ENCODE measurements at regions not wholly inside any gene's neighbourhood (a gene's known extent, or its start where the extent isn't known, plus 50 kb on each side); places are given as distances from the start of the nearest gene placed in this dataset.
A peak's percentile ranks its signal among the peaks of the same experiment; 100 is the strongest.

DNA sequence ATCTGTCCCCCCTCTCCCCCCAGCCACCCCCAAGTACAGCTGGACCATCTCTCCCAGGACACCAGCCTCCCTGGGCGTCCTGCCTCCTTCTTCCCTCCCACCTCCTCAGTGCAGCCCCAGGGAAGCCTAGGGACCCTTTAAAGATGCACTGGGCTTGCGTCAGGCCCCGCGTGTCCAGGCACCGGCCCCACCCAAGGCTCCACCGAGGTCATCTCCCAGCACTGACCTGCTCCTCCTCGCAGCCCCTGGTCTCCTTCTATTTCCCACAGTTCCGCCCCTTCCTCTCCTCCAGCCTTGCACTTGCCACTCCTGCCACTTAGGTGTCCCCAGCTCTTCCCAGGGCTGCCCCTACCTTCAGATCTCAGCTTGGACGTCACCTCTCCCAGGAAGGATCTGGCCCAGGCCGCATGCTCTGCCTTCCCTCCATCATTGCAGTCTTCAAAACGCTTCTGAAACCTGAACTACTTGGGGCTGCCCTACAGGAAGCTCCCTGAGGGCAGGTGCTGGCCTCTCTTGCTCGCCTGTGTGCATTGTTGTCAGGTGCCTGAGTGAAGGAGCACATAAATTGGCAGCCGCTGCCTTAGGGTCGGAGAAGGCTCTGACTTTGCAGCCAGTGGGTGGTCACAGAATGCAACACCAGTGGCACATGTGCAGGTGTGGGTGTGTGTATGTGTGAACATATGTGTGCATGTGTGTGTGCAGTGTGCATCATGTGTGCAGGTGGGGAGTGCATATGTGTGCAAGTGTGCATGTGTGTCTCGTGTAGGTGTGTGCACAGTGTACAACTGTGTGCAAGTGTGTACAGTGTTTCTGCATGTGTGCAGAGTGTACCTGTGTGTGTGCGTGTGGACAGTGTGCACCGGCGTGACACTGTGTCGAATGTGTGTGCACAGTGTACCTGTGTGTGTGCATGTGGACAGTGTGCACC is 152.9 kb downstream of the C9orf50 start:
- ChIA-PET POLR2A (no interaction called here), CTCF (no interaction called here)
- Mint-ChIP-seq H3K27me3 (no peaks in the 10 kb centered on the region), H3K4me1 (peaks cover 23% of the 10 kb centered on the region), H3K36me3 (ENCODE audit: low read depth) (no peaks in the 10 kb centered on the region), H3K9me3 (ENCODE audit: low read depth) (no peaks in the 10 kb centered on the region), H3K27ac (no peak overlapping the region), H3K4me3 (no peak overlapping the region)
- no peak for ATAC-seq
- intact Hi-C loops (cut with DNase I, micrococcal nuclease) = no loop called here
- DNase-seq = no peak

- H3K27ac Mint-ChIP-seq = no peak overlapping the region
- H3K9me3 Mint-ChIP-seq (ENCODE audit: low read depth) = no peaks in the 10 kb centered on the region
- intact Hi-C loops (cut with DNase I, micrococcal nuclease) = no loop called here
- CTCF ChIA-PET = no interaction called here
- H3K27me3 Mint-ChIP-seq = no peaks in the 10 kb centered on the region
- H3K4me1 Mint-ChIP-seq = peaks cover 23% of the 10 kb centered on the region
- POLR2A ChIA-PET = no interaction called here
- H3K4me3 Mint-ChIP-seq = no peak overlapping the region
- ATAC-seq (no peak), DNase-seq (no peak)
- H3K36me3 Mint-ChIP-seq (ENCODE audit: low read depth) = no peaks in the 10 kb centered on the region
Observed at GRCh38 chr9:129467004-129467588, 153.8 kb downstream of the C9orf50 start.

GRCh38 chr9:129465834-129466535 is 154.9 kb downstream of the C9orf50 start:
- intact Hi-C loops (cut with DNase I, micrococcal nuclease) = no loop called here
- H3K27me3 Mint-ChIP-seq = no peaks in the 10 kb centered on the region
- no peak for ATAC-seq
- H3K36me3 Mint-ChIP-seq (ENCODE audit: low read depth) = no peaks in the 10 kb centered on the region
- H3K4me3 Mint-ChIP-seq = no peak overlapping the region
- ChIA-PET POLR2A (no interaction called here), CTCF (no interaction called here)
- no peak overlapping the region for H3K27ac Mint-ChIP-seq
- no peak for DNase-seq
- no peaks in the 10 kb centered on the region for H3K9me3 Mint-ChIP-seq (ENCODE audit: low read depth)
- peaks cover 15% of the 10 kb centered on the region for H3K4me1 Mint-ChIP-seq

DNA sequence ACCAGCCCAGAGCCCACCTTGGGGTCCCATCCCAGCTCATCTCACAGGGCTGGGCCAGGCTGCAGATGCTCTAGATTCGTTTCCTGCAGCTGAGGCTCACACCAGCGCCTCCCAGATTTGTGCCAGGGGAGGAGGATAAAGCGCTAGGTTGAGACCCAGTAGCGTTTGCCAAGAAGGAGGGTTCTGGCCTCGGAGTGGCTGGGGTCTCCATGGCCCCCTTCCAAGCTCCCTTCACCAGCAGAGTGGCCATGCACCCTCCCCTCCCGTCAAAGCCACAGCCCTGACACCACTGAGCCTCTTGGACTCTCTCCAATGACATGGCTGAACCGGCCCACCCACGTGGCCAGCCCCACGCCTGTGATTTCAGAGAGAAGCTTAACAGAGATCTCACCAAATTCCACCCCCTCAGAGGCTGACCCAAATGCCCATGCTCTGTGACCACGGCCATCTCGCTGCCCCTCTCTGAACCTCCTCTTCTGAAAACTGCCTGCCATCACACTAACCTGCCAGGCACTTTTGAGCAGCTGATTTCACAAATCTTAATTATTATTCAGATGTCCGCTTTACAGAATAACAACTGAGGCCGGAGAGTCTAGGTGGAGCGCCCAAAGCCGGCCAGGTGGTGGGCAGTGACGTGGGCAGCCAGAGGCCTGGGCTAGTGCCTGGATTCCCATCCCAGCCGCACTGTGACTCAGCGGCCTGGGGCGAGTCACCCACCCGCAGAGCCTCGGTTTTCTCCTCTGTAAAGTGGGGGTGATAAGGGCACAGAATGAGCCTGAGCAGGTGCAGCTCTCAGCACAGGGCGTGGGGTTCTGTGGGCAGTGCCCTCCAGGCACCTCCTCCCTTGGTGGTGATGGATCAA is 155.7 kb downstream of the C9orf50 start:
- Mint-ChIP-seq H3K36me3 (ENCODE audit: low read depth) (no peaks in the 10 kb centered on the region), H3K4me3 (no peak overlapping the region), H3K4me1 (peaks cover 10% of the 10 kb centered on the region), H3K27me3 (no peaks in the 10 kb centered on the region), H3K27ac (no peak overlapping the region), H3K9me3 (ENCODE audit: low read depth) (no peaks in the 10 kb centered on the region)
- DNase-seq (peak; percentile 32), ATAC-seq (peak; percentile 53)
- CTCF ChIA-PET = no interaction called here
- POLR2A ChIA-PET = interaction anchor here (0.6 kb wide), 1 partner anchor 24 kb away, joined by 4 read pairs; no protein-coding TSS in a partner anchor
- intact Hi-C loops (cut with DNase I, micrococcal nuclease) = no loop called here

DNA sequence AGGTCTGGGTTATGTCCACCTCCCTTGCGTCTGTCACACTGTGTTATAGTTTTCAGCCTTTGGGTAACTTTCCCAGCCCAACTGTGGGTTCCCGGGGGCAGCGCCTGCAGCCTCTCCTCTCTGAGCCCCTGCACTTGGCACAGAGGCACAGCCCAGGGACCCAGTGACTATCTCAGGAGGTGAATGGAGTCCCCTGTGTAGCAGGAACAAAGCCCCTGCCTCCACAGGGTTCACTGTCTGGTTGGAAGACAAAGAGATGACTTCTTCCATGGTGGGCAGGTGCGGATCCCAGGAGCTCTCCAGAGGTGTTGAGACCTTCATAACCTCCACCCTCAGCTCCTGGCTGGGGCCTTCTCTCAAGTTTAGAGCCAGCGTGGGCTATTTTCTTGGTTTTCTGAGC is 156.9 kb downstream of the C9orf50 start:
- ChIA-PET POLR2A (no interaction called here), CTCF (interaction anchor here (1.4 kb wide), 1 partner anchor 286 kb away, joined by 5 read pairs; the partner anchor contains the start of gene IER5L)
- DNase-seq (no peak), ATAC-seq (no peak)
- Mint-ChIP-seq H3K27me3 (no peaks in the 10 kb centered on the region), H3K4me3 (no peak overlapping the region), H3K9me3 (ENCODE audit: low read depth) (no peaks in the 10 kb centered on the region), H3K27ac (no peak overlapping the region), H3K4me1 (peaks cover 14% of the 10 kb centered on the region), H3K36me3 (ENCODE audit: low read depth) (no peaks in the 10 kb centered on the region)
- intact Hi-C loops (cut with DNase I, micrococcal nuclease) = no loop called here

GRCh38 chr9:129463477-129463876 is 157.4 kb downstream of the C9orf50 start:
- ATAC-seq = no peak
- ChIA-PET CTCF (interaction anchor here (1.4 kb wide), 1 partner anchor 286 kb away, joined by 5 read pairs; the partner anchor contains the start of gene IER5L), POLR2A (no interaction called here)
- Mint-ChIP-seq H3K27me3 (no peaks in the 10 kb centered on the region), H3K4me3 (no peak overlapping the region), H3K9me3 (ENCODE audit: low read depth) (no peaks in the 10 kb centered on the region), H3K4me1 (peaks cover 20% of the 10 kb centered on the region), H3K27ac (no peak overlapping the region), H3K36me3 (ENCODE audit: low read depth) (no peaks in the 10 kb centered on the region)
- intact Hi-C loops (cut with DNase I, micrococcal nuclease) = no loop called here
- no peak for DNase-seq

- Mint-ChIP-seq H3K9me3 (ENCODE audit: low read depth) (no peaks in the 10 kb centered on the region), H3K27ac (no peak overlapping the region), H3K4me3 (no peak overlapping the region), H3K27me3 (no peaks in the 10 kb centered on the region), H3K4me1 (peaks cover 31% of the 10 kb centered on the region), H3K36me3 (ENCODE audit: low read depth) (no peaks in the 10 kb centered on the region)
- DNase-seq (no peak), ATAC-seq (no peak)
- intact Hi-C loops (cut with DNase I, micrococcal nuclease) = no loop called here
- CTCF ChIA-PET = interaction anchor here (0.8 kb wide), 1 partner anchor 289 kb away, joined by 3 read pairs; no protein-coding TSS in a partner anchor
- POLR2A ChIA-PET = interaction anchor here (0.6 kb wide), 1 partner anchor 150 kb away, joined by 3 read pairs; no protein-coding TSS in a partner anchor
Observed at GRCh38 chr9:129462360-129462759, 158.5 kb downstream of the C9orf50 start.

DNA sequence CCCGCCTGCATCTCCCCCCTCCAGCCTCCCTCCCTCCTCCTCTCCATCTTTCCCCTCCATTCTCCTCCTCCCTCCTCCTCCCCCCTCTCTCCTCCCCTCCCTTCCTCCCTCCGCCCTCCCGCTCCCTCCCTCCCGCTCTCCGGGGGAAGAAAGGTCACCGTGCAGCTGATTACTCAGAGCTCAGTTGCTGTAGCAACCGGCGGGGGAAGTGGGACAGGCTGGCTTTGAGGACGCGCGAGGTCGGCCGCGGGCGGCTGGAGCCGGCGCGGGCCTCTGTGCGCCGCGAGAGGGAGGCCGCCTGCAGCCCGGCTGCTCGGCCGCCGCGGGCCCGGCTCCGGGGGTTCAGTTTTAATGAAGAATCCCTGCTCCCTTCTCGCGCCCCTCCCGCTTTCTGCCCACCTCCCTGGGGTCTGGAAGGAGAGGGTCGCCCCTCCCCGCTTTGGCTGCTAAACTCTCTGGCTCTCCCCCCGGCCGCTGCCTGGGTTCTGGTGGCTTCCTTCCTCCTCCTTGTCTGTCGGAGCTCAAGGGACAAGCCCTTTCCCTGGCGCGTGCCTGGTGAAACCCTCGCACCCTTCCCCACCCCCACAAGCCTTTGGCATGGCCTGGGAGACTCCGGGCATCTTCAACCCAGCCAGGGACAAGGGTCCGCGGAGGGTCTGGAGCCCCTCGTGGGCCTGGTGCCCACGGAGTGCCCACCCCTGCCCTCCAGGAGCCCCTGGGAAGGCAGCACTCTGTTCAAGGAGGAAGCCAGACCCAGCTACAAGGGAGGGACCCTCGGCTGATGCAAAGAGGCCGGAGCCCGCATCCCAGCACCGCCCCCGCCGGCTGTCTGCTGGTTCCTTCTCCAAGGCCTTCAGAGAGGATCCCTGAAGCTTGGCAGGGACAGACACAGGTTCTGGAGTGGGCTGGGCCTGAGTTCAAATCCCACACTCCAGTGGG is 160.3 kb downstream of the C9orf50 start:
- Mint-ChIP-seq H3K4me3 (peak overlapping the region; percentile 72), H3K27ac (peak overlapping the region; percentile 92), H3K4me1 (peaks cover 38% of the 10 kb centered on the region), H3K36me3 (ENCODE audit: low read depth) (no peaks in the 10 kb centered on the region), H3K27me3 (no peaks in the 10 kb centered on the region), H3K9me3 (ENCODE audit: low read depth) (no peaks in the 10 kb centered on the region)
- ChIA-PET POLR2A (interaction anchor here (0.6 to 1.8 kb wide), 6 partner anchors 22 to 1689 kb away, joined by 3 to 5 read pairs (median 3); partner anchors contain the start of gene IER5L), CTCF (interaction anchor here (0.6 to 3.1 kb wide), 6 partner anchors 21 to 380 kb away, joined by 3 to 11 read pairs (median 4); partner anchors contain the start of gene DOLPP1)
- ATAC-seq = peak; percentile 87
- intact Hi-C loops (cut with DNase I, micrococcal nuclease) = loop anchor here (1.0 to 2.0 kb wide), 9 partner anchors 23 to 320 kb away; no protein-coding TSS in a partner anchor
- peak; percentile 96 for DNase-seq

DNA sequence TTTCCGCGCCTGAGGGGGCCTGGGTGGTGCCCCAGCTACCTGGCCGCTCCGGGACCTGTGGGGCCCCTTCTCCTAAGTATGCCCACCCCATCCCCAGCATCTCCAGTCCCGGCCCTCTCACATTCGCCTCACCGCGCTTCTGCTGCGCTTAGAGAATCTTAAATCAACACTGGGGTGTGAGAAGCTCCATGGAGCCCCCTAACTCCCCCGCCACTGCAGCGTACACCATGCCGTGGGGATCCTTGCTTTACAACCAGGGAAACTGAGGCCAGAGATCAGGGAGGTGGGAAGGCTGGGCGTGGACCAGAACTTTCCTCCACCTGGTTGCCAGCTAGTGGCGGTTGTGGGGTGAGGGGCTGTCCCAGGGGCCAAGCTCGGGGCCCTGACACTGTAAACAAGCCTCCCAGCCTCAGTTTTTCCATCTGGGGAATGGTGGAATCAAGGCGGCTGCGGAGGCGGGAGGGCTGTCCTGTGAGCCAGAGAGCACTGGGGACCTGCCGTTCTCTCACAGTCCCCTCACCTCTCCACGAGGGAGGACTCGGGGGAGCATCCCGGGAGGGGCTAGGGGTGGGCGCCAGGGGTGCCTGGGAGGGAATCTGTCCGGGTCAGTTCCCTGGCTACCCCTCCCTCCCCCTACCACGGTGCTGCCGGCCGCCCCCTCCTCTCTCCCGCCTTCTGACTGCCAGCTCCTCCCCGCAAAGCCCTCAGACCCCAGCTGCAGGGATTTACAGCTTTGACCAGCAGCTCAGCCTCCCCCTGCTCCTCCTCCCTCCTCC is 161.2 kb downstream of the C9orf50 start:
- no peaks in the 10 kb centered on the region for H3K36me3 Mint-ChIP-seq (ENCODE audit: low read depth)
- DNase-seq (peak; percentile 81), ATAC-seq (peak; percentile 46)
- intact Hi-C loops (cut with DNase I, micrococcal nuclease) = loop anchor here (1.0 to 2.0 kb wide), 9 partner anchors 24 to 319 kb away; no protein-coding TSS in a partner anchor
- H3K9me3 Mint-ChIP-seq (ENCODE audit: low read depth) = no peaks in the 10 kb centered on the region
- ChIA-PET POLR2A (interaction anchor here (0.8 to 1.8 kb wide), 4 partner anchors 23 to 281 kb away, joined by 3 to 5 read pairs (median 3); partner anchors contain the start of gene IER5L), CTCF (interaction anchor here (0.6 to 3.1 kb wide), 8 partner anchors 23 to 905 kb away, joined by 3 to 11 read pairs (median 4); partner anchors contain the start of gene DOLPP1)
- peaks cover 38% of the 10 kb centered on the region for H3K4me1 Mint-ChIP-seq
- no peaks in the 10 kb centered on the region for H3K27me3 Mint-ChIP-seq
- peak overlapping the region; percentile 74 for H3K27ac Mint-ChIP-seq
- H3K4me3 Mint-ChIP-seq = peak overlapping the region; percentile 72
